ENCODE measurements at regions not wholly inside any gene's neighbourhood (a gene's known extent, or its start where the extent isn't known, plus 50 kb on each side); places are given as distances from the start of the nearest gene placed in this dataset.

DNA sequence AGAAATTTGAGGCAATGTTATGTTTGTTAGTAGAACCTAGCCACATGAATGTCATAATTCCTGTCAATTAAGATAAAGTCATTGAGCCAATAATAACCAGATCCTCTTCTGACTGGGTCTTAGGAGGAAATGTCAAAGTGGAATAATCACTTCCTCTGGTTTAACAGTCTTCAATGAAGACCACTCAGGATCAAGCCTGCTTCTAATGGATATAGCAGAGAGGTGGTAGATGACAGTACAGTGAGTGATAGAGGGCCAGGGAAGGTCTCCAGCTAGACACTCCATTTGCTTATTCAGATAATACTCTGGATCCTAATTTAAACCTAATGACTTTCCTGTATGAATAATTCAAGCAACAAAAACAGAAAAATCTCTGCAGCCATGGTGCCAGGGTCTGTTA is 474.2 kb downstream of the DNAH5 start:
- no peak overlapping the region for H4K5ac ChIP-seq (ENCODE audit: insufficient read length, low read depth, low read length)
- no peaks in the 10 kb centered on the region for H3K27me3 ChIP-seq (ENCODE audit: insufficient read depth, low read length)
- no peak overlapping the region for H2AK5ac ChIP-seq (ENCODE audit: insufficient read length, low read length)
- DNase-seq = no peak
- no peak overlapping the region for H4K8ac ChIP-seq (replicated peaks; ENCODE audit: insufficient read length, low read depth, low read length)
- Mint-ChIP-seq H3K36me3 (ENCODE audit: insufficient read depth in 1 of 3, low read depth in 3 of 3) (peaks cover 0 to 10% (median 0%) of the 10 kb centered on the region in 3 experiments; a peak in 3 of 7 replicates), H3K27ac (no peak overlapping the region), H3K4me1 (no peaks in the 10 kb centered on the region), H3K9me3 (peaks cover under 1 to 10% of the 10 kb centered on the region in 2 experiments; a peak in 4 of 5 replicates), H3K4me3 (no peak overlapping the region), H3K27me3 (ENCODE audit: low read depth) (no peaks in the 10 kb centered on the region)
- H3K4me2 ChIP-seq (ENCODE audit: insufficient read depth, insufficient read length, low read length) = no peak overlapping the region
- no peaks in the 10 kb centered on the region for H3K4me1 ChIP-seq (ENCODE audit: insufficient read depth, low read length)
- H3T11ph ChIP-seq (ENCODE audit: low read length) = no peak overlapping the region
- TF ChIP-seq, protein P1, sequence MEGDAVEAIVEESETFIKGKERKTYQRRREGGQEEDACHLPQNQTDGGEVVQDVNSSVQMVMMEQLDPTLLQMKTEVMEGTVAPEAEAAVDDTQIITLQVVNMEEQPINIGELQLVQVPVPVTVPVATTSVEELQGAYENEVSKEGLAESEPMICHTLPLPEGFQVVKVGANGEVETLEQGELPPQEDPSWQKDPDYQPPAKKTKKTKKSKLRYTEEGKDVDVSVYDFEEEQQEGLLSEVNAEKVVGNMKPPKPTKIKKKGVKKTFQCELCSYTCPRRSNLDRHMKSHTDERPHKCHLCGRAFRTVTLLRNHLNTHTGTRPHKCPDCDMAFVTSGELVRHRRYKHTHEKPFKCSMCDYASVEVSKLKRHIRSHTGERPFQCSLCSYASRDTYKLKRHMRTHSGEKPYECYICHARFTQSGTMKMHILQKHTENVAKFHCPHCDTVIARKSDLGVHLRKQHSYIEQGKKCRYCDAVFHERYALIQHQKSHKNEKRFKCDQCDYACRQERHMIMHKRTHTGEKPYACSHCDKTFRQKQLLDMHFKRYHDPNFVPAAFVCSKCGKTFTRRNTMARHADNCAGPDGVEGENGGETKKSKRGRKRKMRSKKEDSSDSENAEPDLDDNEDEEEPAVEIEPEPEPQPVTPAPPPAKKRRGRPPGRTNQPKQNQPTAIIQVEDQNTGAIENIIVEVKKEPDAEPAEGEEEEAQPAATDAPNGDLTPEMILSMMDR (conservative IDR thresholded peaks at IDR 0.05) = no peak
- H2BK15ac ChIP-seq (ENCODE audit: low read depth, low read length) = no peak overlapping the region
- no peak overlapping the region for H3K14ac ChIP-seq (ENCODE audit: insufficient read depth, low read length)
- H2BK20ac ChIP-seq (ENCODE audit: low read depth, low read length, poor library complexity, severe bottlenecking) = no peak overlapping the region
- no peaks in the 10 kb centered on the region for H3K23me2 ChIP-seq (ENCODE audit: insufficient read length, low read depth, low read length, poor library complexity, severe bottlenecking)
- no peak overlapping the region for H4K91ac ChIP-seq (ENCODE audit: insufficient read length, low read depth, low read length)
- H3K18ac ChIP-seq (ENCODE audit: insufficient read length, low read depth, low read length) = no peak overlapping the region
- no peak overlapping the region for H2BK12ac ChIP-seq (ENCODE audit: insufficient read length, low read depth, low read length)
- no peaks in the 10 kb centered on the region for H3K9me3 ChIP-seq (ENCODE audit: control insufficient read depth, low read depth, low read length)
- H3K27ac ChIP-seq (ENCODE audit: insufficient read length, low read depth, low read length) = no peak overlapping the region
- no peak overlapping the region for H3K56ac ChIP-seq (ENCODE audit: insufficient read length, low read depth, low read length)
- no peaks in the 10 kb centered on the region for H3K79me1 ChIP-seq (ENCODE audit: insufficient read depth, low read depth, low read length, poor library complexity, severe bottlenecking)
- no peak overlapping the region for H3K23ac ChIP-seq (ENCODE audit: insufficient read length, low read depth, low read length)
- no peak overlapping the region for H3K4ac ChIP-seq (ENCODE audit: low read depth, low read length)
- H2BK120ac ChIP-seq (ENCODE audit: low read depth, low read length, poor library complexity, severe bottlenecking) = no peak overlapping the region
- no peaks in the 10 kb centered on the region for H3K79me2 ChIP-seq (ENCODE audit: insufficient read depth, low read length)
- H2AFZ ChIP-seq (ENCODE audit: low read length) = no peak overlapping the region
- H2BK5ac ChIP-seq (ENCODE audit: insufficient read length, low read length) = no peak overlapping the region
- H4K20me1 ChIP-seq (ENCODE audit: control insufficient read depth, insufficient read depth, insufficient read length) = no peaks in the 10 kb centered on the region
- H3K9ac ChIP-seq (ENCODE audit: extremely low read depth, insufficient read length, low read length) = no peak overlapping the region
